DMS 273 treated with DMSO at 0.1 percent for 48 hours (cell line): ENCODE measurements at regions not wholly inside any gene's neighbourhood (a gene's known extent, or its start where the extent isn't known, plus 50 kb on each side); places are given as distances from the start of the nearest gene placed in this dataset.
A peak's percentile ranks its signal among the peaks of the same experiment; 100 is the strongest.
"Not testable (repeated sequence)": the region's sequence is repeated elsewhere in the genome, so short reads cannot be mapped to it uniquely, and the experiment has no call there.

Experiments
- DNase-seq: peaks from one replicate; lab custom pipeline; 2025; lab: John Stamatoyannopoulos, UW

GRCh38 chr16:54879681-54880080, 51.0 kb upstream of the IRX5 start:
- no peak for DNase-seq

GRCh38 chr16:54878301-54878700, 52.4 kb upstream of the IRX5 start:
- DNase-seq, result no peak

- no peak for DNase-seq
Measured at GRCh38 chr16:54875443-54875842, 55.2 kb upstream of the IRX5 start.

GRCh38 chr16:54873716-54874373, 56.8 kb upstream of the IRX5 start:
- DNase-seq, result not testable (repeated sequence)

GRCh38 chr16:54873071-54873470, 57.6 kb upstream of the IRX5 start:
- DNase-seq, result no peak

GRCh38 chr16:54870151-54870550, 60.5 kb upstream of the IRX5 start:
- DNase-seq, result no peak

- DNase-seq, result no peak
Measured at GRCh38 chr16:54867302-54867832, 63.3 kb upstream of the IRX5 start.

GRCh38 chr16:54862529-54862928, 68.1 kb upstream of the IRX5 start:
- DNase-seq, result no peak

- DNase-seq, result no peak
Measured at GRCh38 chr16:54856871-54857270, 73.8 kb upstream of the IRX5 start.

- DNase-seq, result no peak
Measured at GRCh38 chr16:54847609-54848008, 83.1 kb upstream of the IRX5 start.

- DNase-seq, result no peak
Measured at GRCh38 chr16:54847207-54847606, 83.5 kb upstream of the IRX5 start.

GRCh38 chr16:54846766-54847165, 83.9 kb upstream of the IRX5 start:
- DNase-seq, result no peak

- no peak for DNase-seq
Measured at GRCh38 chr16:54843424-54843750, 87.3 kb upstream of the IRX5 start.

- no peak for DNase-seq
Measured at GRCh38 chr16:54842743-54843423, 87.8 kb upstream of the IRX5 start.

GRCh38 chr16:54829691-54830090, 101.0 kb upstream of the IRX5 start:
- DNase-seq, result no peak

GRCh38 chr16:54822892-54823291, 107.8 kb upstream of the IRX5 start:
- no peak for DNase-seq

GRCh38 chr16:54822492-54822891, 108.2 kb upstream of the IRX5 start:
- DNase-seq, result no peak

GRCh38 chr16:54821731-54822130, 108.9 kb upstream of the IRX5 start:
- DNase-seq, result no peak

- DNase-seq, result no peak
Measured at GRCh38 chr16:54817940-54818574, 112.6 kb upstream of the IRX5 start.

GRCh38 chr16:54817432-54817831, 113.2 kb upstream of the IRX5 start:
- peak; percentile 18 for DNase-seq

- DNase-seq, result no peak
Measured at GRCh38 chr16:54816471-54816870, 114.2 kb upstream of the IRX5 start.

- DNase-seq, result no peak
Measured at GRCh38 chr16:54815177-54815576, 115.5 kb upstream of the IRX5 start.

GRCh38 chr16:54813778-54814177, 116.9 kb upstream of the IRX5 start:
- DNase-seq, result no peak
